HepG2 (cell line): ENCODE measurements at regions not wholly inside any gene's neighbourhood (a gene's known extent, or its start where the extent isn't known, plus 50 kb on each side); places are given as distances from the start of the nearest gene placed in this dataset.

Experiments used
- ATAD3A ChIP-seq: sonication (generic); formaldehyde crosslinking; IDR thresholded peaks from 2 replicates; pipeline ENCODE4 v1.4.0; 2020; ENCODE audit warnings: missing genetic modification reagents
- DRAP1 ChIP-seq: IDR thresholded peaks from 2 replicates; pipeline ENCODE4 v1.6.1; 2016; ENCODE audit warnings: missing genetic modification reagents, missing compliant biosample characterization
- MBNL3 ChIP-seq: fragments of 250-450 bp; sonication (Bioruptor Pico); conservative IDR thresholded peaks from 2 replicates; pipeline ENCODE4 v1.8.0; 2022; ENCODE audit warnings: mild to moderate bottlenecking, inconsistent platforms
- MLX ChIP-seq: IDR thresholded peaks from 2 replicates; pipeline ENCODE4 v1.6.1; 2016
- RXRB ChIP-seq: IDR thresholded peaks from 2 replicates; pipeline ENCODE4 v1.6.1; 2016; ENCODE audit warnings: borderline replicate concordance, missing genetic modification reagents, missing compliant biosample characterization
- SETDB1 ChIP-seq: sonication (generic); formaldehyde crosslinking; IDR thresholded peaks from 2 replicates; pipeline ENCODE4 v1.5.1; 2020; ENCODE audit warnings: missing genetic modification reagents, mild to moderate bottlenecking, borderline replicate concordance
- ZSCAN25 ChIP-seq: sonication (generic); formaldehyde crosslinking; IDR thresholded peaks from 2 replicates; pipeline ENCODE4 v1.8.0; 2022; ENCODE audit warnings: mild to moderate bottlenecking, missing genetic modification reagents
- TF ChIP-seq, protein P1 (sequence below): sonication (generic); formaldehyde crosslinking; IDR thresholded peaks from 2 replicates; pipeline ENCODE4 v1.8.0; 2022; ENCODE audit warnings: mild to moderate bottlenecking, missing genetic modification reagents, borderline replicate concordance
- TF ChIP-seq, protein P2 (sequence below): sonication (generic); formaldehyde crosslinking; IDR thresholded peaks from 2 replicates; pipeline ENCODE4 v1.4.0; 2020; ENCODE audit warnings: missing genetic modification reagents, borderline replicate concordance

DNA sequence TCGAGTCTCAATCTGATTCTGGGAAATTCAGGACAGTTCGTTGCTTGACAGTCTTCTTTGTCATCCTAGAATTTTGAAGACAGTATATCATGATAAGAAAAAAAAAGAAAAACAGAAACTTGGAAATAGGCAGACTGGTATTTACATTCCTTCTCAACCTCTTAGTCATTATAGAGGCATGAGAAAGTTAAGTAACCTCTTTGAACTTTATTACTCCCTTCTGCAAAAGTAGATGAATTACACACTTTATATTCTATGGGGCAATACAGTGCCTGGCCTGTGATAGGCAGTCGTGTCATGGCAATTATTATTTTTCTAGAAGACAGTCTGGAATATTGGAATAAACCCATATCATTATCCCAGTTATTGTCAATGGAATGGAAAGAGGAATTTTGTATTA, 828.9 kb downstream of the TLR4 start (continued):
- TF ChIP-seq, protein P1, sequence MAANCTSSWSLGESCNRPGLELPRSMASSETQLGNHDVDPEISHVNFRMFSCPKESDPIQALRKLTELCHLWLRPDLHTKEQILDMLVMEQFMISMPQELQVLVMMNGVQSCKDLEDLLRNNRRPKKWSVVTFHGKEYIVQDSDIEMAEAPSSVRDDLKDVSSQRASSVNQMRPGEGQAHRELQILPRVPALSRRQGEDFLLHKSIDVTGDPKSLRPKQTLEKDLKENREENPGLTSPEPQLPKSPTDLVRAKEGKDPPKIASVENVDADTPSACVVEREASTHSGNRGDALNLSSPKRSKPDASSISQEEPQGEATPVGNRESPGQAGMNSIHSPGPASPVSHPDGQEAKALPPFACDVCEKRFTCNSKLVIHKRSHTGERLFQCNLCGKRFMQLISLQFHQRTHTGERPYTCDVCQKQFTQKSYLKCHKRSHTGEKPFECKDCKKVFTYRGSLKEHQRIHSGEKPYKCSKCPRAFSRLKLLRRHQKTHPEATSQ (CRISPR knock-in tag): no peak
- TF ChIP-seq ZSCAN25 (no peak), MLX (CRISPR knock-in tag) (no peak), SETDB1 (CRISPR knock-in tag) (no peak), DRAP1 (CRISPR knock-in tag) (no peak), MBNL3 (no peak), RXRB (CRISPR knock-in tag) (no peak), ATAD3A (CRISPR knock-in tag) (no peak)
- TF ChIP-seq, protein P2, sequence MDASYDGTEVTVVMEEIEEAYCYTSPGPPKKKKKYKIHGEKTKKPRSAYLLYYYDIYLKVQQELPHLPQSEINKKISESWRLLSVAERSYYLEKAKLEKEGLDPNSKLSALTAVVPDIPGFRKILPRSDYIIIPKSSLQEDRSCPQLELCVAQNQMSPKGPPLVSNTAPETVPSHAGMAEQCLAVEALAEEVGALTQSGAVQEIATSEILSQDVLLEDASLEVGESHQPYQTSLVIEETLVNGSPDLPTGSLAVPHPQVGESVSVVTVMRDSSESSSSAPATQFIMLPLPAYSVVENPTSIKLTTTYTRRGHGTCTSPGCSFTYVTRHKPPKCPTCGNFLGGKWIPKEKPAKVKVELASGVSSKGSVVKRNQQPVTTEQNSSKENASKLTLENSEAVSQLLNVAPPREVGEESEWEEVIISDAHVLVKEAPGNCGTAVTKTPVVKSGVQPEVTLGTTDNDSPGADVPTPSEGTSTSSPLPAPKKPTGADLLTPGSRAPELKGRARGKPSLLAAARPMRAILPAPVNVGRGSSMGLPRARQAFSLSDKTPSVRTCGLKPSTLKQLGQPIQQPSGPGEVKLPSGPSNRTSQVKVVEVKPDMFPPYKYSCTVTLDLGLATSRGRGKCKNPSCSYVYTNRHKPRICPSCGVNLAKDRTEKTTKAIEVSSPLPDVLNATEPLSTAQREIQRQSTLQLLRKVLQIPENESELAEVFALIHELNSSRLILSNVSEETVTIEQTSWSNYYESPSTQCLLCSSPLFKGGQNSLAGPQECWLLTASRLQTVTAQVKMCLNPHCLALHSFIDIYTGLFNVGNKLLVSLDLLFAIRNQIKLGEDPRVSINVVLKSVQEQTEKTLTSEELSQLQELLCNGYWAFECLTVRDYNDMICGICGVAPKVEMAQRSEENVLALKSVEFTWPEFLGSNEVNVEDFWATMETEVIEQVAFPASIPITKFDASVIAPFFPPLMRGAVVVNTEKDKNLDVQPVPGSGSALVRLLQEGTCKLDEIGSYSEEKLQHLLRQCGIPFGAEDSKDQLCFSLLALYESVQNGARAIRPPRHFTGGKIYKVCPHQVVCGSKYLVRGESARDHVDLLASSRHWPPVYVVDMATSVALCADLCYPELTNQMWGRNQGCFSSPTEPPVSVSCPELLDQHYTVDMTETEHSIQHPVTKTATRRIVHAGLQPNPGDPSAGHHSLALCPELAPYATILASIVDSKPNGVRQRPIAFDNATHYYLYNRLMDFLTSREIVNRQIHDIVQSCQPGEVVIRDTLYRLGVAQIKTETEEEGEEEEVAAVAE (CRISPR knock-in tag): no peak
- TF ChIP-seq, all 625 proteins: peak for 0
